HG02885 (cell line): ENCODE measurements at regions not wholly inside any gene's neighbourhood (a gene's known extent, or its start where the extent isn't known, plus 50 kb on each side); places are given as distances from the start of the nearest gene placed in this dataset.

Experiments used
- ATAC-seq: cut with Tn5 transposase; IDR thresholded peaks from one replicate; pipeline ENCODE4 v1.9.1; 2021; ENCODE audit warnings: mild to moderate bottlenecking; ENCODE audit not compliant: unreplicated experiment, poor library complexity

DNA sequence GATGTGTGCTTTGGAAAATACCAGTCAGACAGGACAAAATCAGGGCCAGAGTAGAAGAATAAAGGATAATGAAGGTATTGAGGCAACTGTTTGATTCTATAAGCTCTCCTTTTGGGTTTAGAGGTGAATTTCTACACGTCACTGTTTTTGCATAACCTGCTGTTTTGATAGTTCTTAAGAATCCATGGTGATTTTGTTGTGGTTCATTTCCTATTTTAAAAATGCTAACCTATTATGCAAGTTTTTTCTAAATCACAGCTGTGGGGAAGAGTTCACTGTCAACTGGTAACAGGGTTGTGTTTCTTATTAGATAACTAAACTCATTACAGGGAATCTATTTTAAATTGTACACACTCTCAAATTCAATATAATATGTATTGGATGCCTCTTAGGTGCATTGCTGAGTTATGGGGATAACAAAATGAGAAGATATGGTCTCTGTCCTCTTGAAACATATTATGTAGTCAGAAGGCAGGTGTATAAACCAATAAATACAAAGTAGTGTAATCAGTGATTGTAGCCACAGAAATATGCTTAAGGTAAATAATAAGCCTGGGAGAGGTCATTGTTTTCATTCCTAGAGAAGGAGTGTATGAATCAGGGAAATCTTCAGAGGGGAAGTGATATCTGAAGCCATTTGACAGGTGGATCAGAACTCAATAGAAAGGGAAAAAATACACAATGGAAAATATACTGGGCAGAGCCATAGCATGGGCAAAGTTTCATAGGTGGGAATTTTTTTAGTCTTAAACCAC lies 192.5 kb downstream of the FAT3 start:
- ATAC-seq, result no peak

DNA sequence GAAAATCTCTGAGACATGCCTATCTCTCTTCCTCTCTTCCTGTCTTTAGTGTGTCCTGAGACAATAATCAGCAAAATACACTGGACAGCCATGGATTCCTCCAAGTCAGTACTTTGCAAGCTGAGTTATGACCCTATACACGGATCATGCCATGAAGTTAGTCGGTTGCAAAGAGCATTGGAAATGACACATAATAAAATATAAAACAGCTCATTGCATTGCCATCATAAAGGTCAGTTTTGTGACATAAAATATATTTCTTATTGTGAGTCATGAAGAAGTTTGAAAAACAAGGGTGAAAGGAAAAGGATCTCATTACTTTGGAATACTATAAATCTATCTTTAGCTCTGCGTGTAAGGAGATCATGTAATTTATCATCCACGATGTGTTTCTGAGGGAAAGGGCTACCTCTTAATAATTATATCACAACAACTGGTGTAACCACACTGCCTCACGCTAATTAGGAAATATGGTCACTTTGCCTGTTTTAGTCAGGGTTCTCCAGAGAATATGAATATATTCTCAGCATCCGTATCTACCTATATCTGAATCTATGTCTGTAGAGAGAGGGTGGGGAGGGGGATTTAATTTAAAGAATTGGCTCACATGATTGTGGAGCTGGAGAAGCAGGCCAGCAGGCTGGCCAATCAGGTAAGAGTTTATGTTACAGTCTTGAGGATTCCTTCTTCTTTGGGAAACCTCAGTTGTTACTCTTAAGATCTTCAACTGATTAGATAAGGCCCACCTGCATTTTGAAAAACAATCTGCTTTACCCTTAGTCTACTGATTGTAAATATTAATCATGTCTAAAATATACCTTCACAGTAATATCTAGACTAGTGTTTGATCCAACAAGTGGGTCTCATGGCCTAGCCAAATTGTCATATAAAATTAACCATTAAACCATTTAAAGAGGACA lies 198.8 kb downstream of the FAT3 start:
- ATAC-seq, result no peak

DNA sequence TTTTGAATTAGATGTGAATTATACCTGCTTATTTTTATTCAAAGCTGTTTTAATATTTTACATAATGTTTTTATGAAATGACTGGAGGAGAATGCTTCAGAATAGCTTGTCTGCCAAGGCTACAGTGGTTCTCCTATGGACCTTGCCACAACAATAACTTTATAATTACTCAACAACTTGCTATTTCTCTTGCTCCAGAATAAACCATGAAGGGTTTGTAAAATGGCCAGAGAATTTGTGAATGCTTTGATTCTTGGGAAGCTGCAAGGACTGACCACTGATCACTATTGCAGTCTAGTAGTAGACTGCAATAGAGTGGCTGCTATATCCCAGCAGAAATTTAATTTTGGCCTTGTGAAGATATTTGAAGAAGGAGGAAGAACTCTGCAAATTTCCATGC lies 199.7 kb downstream of the FAT3 start:
- no peak for ATAC-seq

DNA sequence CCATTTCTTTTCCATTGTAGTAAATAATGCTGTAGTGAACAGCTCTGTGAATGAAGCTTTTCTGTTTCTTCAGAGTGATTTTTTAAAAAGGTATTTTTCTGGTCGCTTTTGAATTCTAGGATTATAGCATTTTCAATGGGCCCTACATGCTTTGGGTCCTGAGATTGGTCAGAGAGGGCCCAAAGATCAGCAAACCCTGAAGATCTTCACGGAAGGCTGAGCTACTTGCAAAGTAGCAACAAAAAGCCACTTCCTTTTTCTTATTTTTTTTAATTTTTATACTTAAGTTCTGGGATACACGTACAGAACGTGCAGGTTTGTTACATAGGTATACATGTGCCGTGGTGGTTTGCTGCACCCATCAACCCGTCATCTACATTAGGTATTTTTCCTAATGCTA lies 200.5 kb downstream of the FAT3 start:
- ATAC-seq, result no peak

DNA sequence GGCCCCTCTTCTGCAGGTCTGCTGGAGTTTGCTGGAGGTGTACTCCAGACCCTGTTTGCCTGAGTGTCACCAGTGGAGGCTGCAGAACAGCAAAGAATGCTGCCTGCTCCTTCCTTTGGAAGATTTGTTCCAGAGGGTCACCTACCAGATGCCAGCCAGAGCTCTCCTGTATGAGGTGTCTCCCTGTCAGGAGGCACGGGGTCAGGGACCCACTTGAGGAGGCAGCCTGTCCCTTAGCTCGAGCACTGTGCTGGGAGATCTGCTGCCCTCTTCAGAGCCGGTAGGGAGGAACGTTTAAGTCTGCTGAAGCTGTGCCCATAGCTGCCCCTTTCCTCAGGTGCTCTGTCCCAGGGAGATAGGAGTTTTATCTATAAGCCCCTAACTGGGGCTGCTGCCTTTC lies 207.9 kb downstream of the FAT3 start:
- ATAC-seq, result no peak

DNA sequence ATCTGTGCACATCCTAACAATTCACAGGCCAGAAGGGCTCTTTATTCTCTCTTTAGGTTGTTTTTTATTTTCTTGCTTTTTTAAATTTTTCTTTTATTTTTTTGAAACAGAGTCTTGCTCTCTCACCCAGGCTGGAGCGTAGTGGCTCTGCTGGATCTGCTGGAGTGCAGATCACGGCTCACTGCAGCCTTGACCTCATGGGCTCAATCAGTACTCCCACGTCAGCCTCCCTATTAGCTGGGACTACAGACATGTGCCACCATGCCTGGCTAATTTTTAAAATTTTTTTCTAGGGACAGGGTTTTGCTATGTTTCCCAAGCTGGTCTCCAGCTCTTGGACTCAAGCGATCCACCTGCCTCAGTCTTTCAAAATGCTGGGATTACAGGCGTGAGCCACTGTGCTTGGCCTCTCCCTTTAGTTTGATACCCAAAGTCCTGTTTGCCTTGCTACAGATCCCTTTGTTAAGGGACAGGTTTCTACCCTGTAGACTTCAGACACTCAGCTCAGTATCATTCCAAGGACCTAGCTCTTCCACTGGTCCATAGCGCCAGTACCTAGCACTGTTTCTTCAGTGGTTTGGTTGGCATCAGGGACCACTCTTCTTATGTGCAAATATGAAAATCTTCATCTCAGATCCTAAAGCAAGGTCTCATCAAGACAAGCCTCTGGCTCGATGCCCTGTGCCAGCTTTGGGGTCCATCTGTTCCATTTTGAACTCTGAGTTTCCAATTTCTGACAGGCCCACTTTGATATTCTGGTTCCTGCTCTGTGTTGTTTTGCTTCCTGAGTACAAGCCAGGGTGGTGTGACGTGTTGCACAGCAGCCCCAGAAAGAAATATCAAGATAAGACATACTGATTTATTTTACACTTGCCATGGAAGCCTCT lies 211.7 kb downstream of the FAT3 start:
- ATAC-seq, result no peak

DNA sequence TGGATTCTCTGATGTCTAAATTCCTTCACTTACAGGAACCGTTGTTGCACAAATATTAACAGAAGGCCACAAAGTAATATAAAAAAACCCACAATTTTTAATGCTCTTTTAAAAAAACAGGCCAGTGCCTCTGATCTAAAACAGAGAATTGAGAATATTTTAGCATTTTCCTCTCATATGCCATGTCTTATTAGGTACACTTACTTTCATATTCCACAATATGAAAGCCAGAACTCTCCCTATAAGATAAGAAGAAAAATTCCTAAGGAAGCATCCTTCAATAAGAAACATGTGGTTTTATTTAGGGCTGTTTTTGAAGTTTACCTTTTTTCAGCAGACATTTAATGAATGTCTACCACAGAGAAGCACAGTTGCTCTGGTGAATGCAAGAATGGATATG lies 214.5 kb downstream of the FAT3 start:
- no peak for ATAC-seq

DNA sequence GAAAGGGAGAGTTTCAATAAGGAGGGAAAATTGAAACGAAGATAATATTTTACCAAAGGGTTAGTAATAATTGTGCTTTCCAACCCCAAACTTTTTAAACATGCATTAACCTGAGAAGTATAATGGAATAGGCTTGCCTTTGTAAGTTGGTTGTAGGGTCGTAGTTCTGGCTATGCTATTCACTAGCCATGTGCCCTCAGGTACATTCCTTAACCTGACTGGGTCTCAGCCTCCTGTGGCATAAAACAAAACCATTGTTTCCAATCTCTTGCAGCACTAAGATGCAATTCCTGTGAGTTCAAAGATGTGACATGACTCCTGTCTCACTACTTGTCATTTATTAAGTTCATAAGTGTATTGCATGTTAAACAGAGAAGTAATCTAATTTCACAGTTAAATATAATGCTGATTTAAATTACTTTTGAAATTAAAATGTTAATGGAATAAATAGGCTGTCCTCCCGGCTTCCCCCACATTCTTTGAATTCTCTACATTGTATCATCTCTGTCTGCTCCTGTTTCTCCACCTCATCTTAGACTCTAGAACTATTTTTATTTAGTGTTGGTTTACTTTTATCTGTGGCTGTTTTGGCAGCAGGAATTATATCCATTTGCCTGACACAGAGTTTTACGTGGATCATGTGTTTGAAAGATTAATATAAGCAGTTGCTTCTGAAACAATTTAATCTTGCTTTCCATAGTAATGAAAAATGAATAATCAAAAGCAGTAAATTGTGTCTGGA lies 216.3 kb downstream of the FAT3 start:
- no peak for ATAC-seq

DNA sequence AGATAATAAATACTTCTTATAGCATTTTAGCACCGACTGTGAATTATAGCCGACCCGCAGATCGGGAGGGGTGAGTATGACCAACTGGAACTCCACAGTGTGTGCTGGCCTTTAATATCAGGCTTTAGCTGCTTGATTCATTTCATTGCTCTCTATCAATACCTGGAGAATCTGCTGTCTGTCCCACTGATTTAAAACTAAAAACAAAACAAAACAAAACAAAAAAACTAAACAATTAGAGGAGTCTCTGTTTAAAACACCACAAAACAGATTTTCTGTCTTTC lies 216.8 kb downstream of the FAT3 start:
- no peak for ATAC-seq

DNA sequence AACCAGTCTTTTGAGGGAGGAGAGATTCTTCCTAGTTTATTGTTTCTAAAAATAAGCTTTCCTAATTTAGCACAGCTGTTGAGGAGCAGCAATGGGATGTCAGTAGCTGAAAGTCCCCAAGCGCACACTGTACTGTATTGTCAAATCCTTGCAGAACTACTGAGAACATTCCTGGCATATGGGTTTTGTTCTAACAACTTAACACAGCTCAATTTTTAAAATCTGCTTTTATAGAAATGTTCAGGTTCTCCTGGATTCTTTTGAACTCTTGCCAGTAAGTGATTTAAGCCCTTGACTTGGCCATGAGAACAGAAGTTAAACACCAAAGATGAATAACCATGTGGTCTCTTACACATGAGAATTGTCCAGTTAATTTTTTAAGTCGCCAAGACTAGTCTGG lies 218.6 kb downstream of the FAT3 start:
- no peak for ATAC-seq

DNA sequence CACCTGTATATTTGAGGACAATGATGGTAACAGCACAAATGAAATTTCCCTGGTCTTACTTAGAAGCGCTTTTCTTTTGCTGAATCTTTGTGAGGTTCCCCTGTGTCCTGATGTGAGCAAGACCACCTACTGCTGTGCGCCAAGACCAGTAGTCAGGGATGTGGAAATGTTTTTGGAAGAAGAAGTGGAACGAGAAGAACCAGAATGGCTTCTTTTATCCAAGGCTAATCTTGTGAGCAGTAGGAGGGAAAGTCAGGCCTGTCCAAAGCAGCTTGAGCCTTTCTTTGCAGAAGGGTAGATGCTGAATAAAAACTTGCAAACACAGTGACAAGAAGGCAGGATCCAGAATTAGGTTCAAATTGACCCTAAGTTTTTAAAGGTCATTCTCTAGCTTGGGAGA lies 223.0 kb downstream of the FAT3 start:
- no peak for ATAC-seq

DNA sequence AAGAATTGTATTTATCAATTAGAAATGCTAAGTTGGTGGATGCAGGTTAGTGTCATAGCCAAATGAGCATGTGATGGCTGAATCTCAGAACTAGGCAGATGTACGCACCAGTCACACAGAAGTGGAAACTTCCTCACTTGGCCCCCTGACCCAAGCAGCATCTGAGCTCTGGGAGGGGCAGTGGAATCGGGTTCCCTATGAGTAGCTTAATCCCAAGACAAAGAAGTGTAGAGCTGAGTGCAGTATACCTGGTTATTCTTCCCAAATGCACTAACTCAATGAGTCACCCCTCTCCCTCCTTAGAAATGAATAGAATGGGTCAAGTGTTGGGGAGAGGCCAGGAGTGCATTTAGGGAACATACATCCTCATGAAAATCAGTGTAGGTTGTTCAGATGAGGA lies 224.6 kb downstream of the FAT3 start:
- ATAC-seq, result no peak

DNA sequence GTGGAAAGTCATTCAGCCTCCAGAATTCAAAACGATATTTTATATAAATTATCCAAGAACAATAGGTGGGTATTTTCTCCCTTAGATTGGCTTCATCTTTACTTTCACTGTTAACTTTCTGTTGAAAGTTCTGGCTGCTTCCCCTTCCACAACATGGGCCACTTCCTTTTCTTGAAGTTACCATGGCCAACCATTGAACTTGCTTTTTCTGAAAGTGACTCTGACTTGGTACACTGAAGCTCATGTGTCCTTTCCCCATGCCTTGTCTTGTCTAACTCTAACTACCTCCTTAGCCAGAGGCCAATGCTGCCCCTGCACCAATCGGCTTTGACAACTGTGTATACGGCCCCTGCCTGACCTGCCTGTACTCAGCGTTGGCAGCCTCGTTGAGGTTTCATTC lies 225.2 kb downstream of the FAT3 start:
- ATAC-seq, result no peak

DNA sequence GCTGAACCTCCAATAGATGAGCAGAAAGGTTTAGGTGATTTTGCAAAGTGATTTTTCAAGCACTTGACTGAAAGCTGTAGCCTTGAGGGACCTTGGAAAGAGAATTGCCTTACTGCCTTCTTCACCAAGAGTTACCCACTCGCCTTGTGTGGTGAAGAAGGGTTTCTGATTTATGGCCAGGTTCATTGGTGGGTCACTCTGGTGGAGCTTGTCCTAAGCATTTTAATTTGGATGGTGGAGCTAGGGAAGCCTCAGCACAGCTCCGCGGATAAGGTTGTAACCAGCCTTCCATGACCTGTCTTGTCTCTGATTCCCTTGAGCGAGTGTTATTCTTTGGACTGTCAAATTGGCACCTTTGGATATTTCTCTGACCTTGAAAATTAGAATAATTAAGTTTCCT lies 226.4 kb downstream of the FAT3 start:
- ATAC-seq, result no peak

DNA sequence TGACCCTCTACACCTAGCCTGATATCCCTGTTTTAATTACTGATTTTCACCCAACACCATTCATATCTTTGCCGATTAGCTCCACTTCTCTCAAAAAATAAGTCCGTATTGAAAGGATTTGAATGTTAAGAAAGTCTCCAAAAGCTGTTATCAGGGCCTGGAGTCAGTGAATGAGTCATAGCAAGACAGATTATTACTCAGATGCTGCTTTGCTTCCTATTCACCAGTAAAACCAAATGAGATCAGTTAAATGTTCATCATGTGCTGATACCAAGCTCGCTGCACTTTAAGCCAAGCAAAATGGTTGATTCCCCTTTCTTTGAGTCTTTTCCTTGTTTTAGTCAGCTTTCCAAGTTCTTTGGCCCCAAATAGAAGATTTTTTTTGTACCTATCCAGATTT lies 228.4 kb downstream of the FAT3 start:
- no peak for ATAC-seq

DNA sequence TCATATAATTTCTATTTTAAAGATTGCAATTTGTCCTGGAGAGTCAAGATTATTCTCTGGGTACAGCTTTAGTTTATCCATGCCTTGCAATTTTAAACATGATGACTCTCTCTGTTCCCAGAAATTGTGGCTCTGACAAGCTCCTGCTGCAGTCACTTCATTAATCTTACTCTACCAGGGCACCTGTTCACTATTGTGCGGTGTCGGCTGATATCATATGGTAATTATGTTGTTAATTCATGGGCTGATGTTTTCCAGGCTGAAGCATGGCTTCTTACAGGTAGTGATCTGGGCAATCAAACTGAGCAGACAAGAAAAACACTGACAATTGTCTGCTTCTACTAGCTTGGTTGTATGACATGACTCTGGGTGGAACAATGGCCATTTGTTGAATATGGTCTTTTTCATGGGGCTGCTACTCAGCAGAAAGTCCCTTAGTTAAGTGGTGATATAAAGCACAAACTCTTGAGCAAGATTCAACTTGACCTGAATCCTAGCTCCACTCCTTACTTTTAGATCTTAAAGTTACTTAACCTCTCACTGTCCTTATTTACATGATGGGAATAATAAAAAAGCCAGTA lies 230.7 kb downstream of the FAT3 start:
- ATAC-seq, result no peak

DNA sequence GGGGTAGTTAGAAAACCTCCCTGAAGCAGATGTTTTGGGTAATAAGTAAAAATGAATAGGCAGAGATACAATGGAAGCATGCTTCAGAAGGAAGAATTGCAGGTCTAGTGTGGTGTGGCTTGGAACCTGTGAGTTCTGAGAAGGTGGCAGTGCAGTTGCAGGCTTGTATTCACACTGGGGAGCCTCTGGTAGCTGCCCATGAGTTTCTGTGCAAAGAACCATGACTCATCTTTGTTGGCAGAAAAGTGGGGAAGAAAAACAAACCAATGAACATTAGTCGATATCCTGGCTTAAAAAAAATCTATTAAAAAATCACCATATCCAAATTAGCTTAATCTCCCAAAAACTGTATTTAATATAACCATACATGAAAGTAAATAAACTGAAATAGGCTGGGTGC lies 232.6 kb downstream of the FAT3 start:
- ATAC-seq, result no peak

DNA sequence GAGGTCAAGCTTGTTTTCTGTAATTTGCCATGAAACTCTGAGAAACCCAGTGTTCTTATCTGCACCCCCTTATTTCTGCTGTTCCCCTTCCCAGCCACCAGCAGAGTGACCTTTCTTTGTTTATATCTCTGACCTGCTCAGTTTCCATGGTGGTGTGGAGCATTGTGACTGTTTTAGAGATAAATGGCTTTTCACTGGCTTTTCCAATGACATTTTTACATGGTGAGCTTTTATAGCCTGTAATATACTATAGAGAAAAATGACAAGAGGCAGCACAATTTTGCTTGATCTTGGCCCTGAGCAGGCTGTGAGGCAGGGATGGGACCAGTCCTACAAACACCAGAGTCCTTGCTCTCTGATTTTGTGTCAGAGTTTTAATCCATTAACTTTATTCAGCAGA lies 233.9 kb downstream of the FAT3 start:
- no peak for ATAC-seq

DNA sequence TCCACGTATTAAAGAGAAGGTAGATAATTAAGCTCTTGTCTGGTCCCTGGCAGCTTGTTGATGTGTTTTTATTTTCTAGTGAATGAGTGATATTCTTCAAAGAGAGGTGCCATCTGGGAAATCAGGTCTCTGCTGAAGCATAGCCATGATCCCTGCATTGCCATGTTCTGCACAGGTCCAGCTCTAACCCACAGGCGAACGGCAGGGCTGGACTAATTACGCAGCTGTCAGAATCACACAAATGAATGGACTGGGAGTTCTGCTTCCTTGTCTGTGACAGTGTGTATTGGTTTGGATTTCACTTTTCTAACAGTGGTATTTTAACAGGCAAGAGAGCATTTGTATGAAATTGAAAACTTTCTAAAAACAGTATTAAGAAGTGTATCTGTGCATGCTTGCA lies 235.6 kb downstream of the FAT3 start:
- no peak for ATAC-seq

DNA sequence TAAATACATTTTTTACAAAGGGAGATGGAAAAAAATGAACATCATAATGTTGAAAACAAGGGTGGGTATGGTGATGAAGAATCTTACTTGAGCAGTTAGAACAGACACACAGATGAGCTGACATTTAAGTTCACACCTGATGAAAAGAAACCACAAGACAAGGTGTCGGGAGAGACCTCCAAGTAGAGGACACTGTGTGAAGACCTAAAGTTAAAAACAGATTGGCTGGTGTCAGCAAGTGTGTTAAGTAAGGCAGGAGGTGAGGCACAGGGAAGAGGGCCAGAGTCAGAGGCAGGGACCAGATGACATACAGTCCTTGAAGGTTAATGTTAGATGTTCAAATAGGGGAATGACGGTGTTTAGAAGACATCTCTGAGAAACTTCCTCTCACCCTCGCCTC lies 236.8 kb downstream of the FAT3 start:
- no peak for ATAC-seq
